ENCODE measurements at regions not wholly inside any gene's neighbourhood (a gene's known extent, or its start where the extent isn't known, plus 50 kb on each side); places are given as distances from the start of the nearest gene placed in this dataset.

GRCh38 chr6:44618371-44618770, 230.9 kb downstream of the CDC5L start (continued):
- TF ChIP-seq, protein P1, sequence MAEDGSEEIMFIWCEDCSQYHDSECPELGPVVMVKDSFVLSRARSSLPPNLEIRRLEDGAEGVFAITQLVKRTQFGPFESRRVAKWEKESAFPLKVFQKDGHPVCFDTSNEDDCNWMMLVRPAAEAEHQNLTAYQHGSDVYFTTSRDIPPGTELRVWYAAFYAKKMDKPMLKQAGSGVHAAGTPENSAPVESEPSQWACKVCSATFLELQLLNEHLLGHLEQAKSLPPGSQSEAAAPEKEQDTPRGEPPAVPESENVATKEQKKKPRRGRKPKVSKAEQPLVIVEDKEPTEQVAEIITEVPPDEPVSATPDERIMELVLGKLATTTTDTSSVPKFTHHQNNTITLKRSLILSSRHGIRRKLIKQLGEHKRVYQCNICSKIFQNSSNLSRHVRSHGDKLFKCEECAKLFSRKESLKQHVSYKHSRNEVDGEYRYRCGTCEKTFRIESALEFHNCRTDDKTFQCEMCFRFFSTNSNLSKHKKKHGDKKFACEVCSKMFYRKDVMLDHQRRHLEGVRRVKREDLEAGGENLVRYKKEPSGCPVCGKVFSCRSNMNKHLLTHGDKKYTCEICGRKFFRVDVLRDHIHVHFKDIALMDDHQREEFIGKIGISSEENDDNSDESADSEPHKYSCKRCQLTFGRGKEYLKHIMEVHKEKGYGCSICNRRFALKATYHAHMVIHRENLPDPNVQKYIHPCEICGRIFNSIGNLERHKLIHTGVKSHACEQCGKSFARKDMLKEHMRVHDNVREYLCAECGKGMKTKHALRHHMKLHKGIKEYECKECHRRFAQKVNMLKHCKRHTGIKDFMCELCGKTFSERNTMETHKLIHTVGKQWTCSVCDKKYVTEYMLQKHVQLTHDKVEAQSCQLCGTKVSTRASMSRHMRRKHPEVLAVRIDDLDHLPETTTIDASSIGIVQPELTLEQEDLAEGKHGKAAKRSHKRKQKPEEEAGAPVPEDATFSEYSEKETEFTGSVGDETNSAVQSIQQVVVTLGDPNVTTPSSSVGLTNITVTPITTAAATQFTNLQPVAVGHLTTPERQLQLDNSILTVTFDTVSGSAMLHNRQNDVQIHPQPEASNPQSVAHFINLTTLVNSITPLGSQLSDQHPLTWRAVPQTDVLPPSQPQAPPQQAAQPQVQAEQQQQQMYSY (CRISPR knock-in tag; IDR thresholded peaks at IDR 0.05): no peak
- TF ChIP-seq ETV6 (CRISPR knock-in tag; IDR thresholded peaks at IDR 0.05) (no peak), CREB1 (CRISPR knock-in tag; IDR thresholded peaks at IDR 0.05) (no peak), CTCF (IDR thresholded peaks at IDR 0.05) (no peak), NR1H2 (CRISPR knock-in tag; IDR thresholded peaks at IDR 0.05) (no peak), RELA (CRISPR knock-in tag; IDR thresholded peaks at IDR 0.05; ENCODE audit: borderline replicate concordance) (no peak), E2F4 (CRISPR knock-in tag; IDR thresholded peaks at IDR 0.05; ENCODE audit: borderline replicate concordance, low read depth) (no peak)
- TF ChIP-seq, protein P2, sequence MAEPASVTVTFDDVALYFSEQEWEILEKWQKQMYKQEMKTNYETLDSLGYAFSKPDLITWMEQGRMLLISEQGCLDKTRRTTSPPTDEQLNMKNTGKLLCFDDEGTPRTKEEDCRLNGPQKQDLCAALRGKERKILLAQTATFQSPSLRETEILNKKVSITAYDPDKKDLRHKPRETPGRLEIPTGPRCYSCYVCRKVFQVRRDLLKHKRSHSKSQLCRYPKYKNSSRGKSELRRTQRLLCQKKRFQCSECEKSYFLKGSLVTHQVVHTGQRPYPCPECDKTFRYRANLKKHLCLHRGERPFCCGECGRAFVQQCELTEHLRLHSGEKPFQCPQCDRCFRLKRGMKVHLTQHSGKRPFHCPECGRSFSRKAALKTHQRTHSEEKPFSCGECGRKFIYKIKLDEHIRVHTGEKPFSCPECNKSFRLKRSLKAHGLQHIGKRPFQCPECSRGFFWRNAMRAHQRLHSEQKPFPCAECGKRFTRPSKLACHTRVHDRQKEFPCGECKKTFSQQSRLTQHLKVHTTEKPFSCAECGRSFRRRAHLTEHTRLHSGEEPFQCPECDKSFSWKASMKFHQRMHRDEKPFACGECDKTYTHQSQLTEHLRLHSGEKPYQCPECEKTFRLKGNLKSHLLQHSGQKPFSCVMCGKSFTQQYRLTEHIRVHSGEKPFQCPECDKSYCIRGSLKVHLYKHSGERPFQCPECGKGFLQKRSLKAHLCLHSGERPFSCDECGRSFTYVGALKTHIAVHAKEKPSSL (CRISPR knock-in tag; conservative IDR thresholded peaks at IDR 0.05): no peak

- DNase-seq (ENCODE audit: low spot score): no peak
- peak; percentile 36 for ATAC-seq
- ChIA-PET POLR2A (no interaction called here), CTCF (interaction anchor here (0.5 to 3.5 kb wide), 5 partner anchors 9 to 145 kb away, joined by 3 to 17 read pairs (median 9); no protein-coding TSS in a partner anchor)
- no peaks in the 10 kb centered on the region for H3K36me3 Mint-ChIP-seq
- H3K4me1 Mint-ChIP-seq: peaks cover 53% of the 10 kb centered on the region
- H3K9me3 Mint-ChIP-seq: no peaks in the 10 kb centered on the region
- peaks cover 4% of the 10 kb centered on the region for H3K27me3 Mint-ChIP-seq (ENCODE audit: low read depth)
- H3K27ac Mint-ChIP-seq: no peak overlapping the region
- no peak overlapping the region for H3K4me3 Mint-ChIP-seq
- TF ChIP-seq ZNF416 (CRISPR knock-in tag; IDR thresholded peaks at IDR 0.05) (no peak), CBFB (CRISPR knock-in tag; IDR thresholded peaks at IDR 0.05; ENCODE audit: low read depth) (no peak), ESRRA (CRISPR knock-in tag; IDR thresholded peaks at IDR 0.05; ENCODE audit: borderline replicate concordance) (no peak), CREM (CRISPR knock-in tag; IDR thresholded peaks at IDR 0.05) (no peak), ZSCAN18 (CRISPR knock-in tag; IDR thresholded peaks at IDR 0.05) (no peak), OVOL2 (CRISPR knock-in tag; IDR thresholded peaks at IDR 0.05; ENCODE audit: borderline replicate concordance) (no peak), ZNF121 (CRISPR knock-in tag; IDR thresholded peaks at IDR 0.05) (no peak), STAT6 (CRISPR knock-in tag; conservative IDR thresholded peaks at IDR 0.05; ENCODE audit: low read depth) (no peak), ZNF219 (CRISPR knock-in tag; IDR thresholded peaks at IDR 0.05; ENCODE audit: borderline replicate concordance) (no peak), MYBL2 (CRISPR knock-in tag; IDR thresholded peaks at IDR 0.05) (no peak), ZNF263 (CRISPR knock-in tag; IDR thresholded peaks at IDR 0.05; ENCODE audit: low read depth) (no peak), PRRX2 (CRISPR knock-in tag; IDR thresholded peaks at IDR 0.05) (no peak)
- TF ChIP-seq, protein P3, sequence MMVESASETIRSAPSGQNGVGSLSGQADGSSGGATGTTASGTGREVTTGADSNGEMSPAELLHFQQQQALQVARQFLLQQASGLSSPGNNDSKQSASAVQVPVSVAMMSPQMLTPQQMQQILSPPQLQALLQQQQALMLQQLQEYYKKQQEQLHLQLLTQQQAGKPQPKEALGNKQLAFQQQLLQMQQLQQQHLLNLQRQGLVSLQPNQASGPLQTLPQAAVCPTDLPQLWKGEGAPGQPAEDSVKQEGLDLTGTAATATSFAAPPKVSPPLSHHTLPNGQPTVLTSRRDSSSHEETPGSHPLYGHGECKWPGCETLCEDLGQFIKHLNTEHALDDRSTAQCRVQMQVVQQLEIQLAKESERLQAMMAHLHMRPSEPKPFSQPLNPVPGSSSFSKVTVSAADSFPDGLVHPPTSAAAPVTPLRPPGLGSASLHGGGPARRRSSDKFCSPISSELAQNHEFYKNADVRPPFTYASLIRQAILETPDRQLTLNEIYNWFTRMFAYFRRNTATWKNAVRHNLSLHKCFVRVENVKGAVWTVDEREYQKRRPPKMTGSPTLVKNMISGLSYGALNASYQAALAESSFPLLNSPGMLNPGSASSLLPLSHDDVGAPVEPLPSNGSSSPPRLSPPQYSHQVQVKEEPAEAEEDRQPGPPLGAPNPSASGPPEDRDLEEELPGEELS (CRISPR knock-in tag; IDR thresholded peaks at IDR 0.05): no peak
- TF ChIP-seq, protein P4, sequence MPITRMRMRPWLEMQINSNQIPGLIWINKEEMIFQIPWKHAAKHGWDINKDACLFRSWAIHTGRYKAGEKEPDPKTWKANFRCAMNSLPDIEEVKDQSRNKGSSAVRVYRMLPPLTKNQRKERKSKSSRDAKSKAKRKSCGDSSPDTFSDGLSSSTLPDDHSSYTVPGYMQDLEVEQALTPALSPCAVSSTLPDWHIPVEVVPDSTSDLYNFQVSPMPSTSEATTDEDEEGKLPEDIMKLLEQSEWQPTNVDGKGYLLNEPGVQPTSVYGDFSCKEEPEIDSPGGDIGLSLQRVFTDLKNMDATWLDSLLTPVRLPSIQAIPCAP (CRISPR knock-in tag; IDR thresholded peaks at IDR 0.05): no peak
Observed at GRCh38 chr6:44620922-44621321, 233.4 kb downstream of the CDC5L start.
